ENCODE measurements at regions not wholly inside any gene's neighbourhood (a gene's known extent, or its start where the extent isn't known, plus 50 kb on each side); places are given as distances from the start of the nearest gene placed in this dataset.

DNA sequence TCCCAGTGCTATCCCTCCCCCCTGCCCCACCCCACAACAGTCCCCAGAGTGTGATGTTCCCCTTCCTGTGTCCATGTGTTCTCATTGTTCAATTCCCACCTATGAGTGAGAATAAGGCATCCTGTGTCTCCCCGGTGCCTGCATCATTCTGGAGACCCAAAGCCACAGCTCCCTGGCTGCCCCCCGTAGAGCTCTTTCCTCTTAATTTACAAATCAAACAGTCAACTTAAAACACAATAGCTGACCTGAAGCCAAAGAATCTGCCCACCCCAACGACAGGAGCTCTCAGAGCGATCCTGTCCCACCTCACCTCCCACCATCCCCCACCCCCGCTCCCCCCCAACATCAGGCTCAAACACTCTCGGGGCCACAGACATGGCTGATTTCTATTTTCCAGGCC lies 558.3 kb downstream of the BRD1 start:
- Histone ChIP-seq H3K4me1 (no peaks in the 10 kb centered on the region), H3K27me3 (peaks cover 0 to 62% (median 14%) of the 10 kb centered on the region in 3 donors), H3K27ac (no peak overlapping the region), H3K4me3 (no peak overlapping the region), H3K36me3 (no peaks in the 10 kb centered on the region), H3K9me3 (no peaks in the 10 kb centered on the region)
- TF ChIP-seq, protein P1, sequence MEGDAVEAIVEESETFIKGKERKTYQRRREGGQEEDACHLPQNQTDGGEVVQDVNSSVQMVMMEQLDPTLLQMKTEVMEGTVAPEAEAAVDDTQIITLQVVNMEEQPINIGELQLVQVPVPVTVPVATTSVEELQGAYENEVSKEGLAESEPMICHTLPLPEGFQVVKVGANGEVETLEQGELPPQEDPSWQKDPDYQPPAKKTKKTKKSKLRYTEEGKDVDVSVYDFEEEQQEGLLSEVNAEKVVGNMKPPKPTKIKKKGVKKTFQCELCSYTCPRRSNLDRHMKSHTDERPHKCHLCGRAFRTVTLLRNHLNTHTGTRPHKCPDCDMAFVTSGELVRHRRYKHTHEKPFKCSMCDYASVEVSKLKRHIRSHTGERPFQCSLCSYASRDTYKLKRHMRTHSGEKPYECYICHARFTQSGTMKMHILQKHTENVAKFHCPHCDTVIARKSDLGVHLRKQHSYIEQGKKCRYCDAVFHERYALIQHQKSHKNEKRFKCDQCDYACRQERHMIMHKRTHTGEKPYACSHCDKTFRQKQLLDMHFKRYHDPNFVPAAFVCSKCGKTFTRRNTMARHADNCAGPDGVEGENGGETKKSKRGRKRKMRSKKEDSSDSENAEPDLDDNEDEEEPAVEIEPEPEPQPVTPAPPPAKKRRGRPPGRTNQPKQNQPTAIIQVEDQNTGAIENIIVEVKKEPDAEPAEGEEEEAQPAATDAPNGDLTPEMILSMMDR (IDR thresholded peaks at IDR 0.05): no peak
- TF ChIP-seq POLR2AphosphoS5 (IDR thresholded peaks at IDR 0.05): no peak
- no peak for TF ChIP-seq POLR2A (IDR thresholded peaks at IDR 0.05)
- TF ChIP-seq EP300 (IDR thresholded peaks at IDR 0.05): no peak
- WGBS, 5 donors: 4 to 10% (median 9%) methylated on average over 6 of the region's 6 CpGs
- intact Hi-C loops (cut with DNase I; ENCODE audit: low total_unique reads): loop anchor here (10.0 kb wide), 1 partner anchor 1695 kb away; no protein-coding TSS in a partner anchor
- no peak for DNase-seq

DNA sequence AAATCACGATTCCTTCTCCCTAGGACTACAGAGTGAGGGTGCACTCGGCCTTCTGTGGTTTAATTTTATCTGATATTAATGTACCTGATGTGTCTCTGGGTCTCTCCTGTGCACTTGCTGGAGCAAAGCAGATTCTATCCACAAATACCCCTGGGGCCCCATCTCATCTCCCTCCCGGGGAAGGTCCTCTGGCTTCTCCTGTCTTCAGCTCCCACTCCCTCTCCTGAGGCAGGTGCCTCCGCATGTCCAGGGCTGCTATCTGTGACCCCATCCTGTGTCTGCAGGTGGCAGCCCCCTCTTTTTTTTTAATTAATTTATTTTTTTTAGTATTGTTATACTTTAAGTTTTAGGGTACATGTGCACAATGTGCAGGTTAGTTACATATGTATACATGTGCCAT lies 558.7 kb downstream of the BRD1 start:
- H3K36me3 ChIP-seq: no peaks in the 10 kb centered on the region
- H3K4me1 ChIP-seq: no peaks in the 10 kb centered on the region
- H3K9me3 ChIP-seq: no peaks in the 10 kb centered on the region
- intact Hi-C loops (cut with DNase I; ENCODE audit: low total_unique reads): loop anchor here (10.0 kb wide), 1 partner anchor 1694 kb away; no protein-coding TSS in a partner anchor
- no peak overlapping the region for H3K27ac ChIP-seq
- no peak overlapping the region for H3K4me3 ChIP-seq
- DNase-seq: peak in 1 of 2 donors; percentile 3
- peaks cover 0 to 64% (median 14%) of the 10 kb centered on the region in 3 donors for H3K27me3 ChIP-seq
- no peak for TF ChIP-seq POLR2AphosphoS5 (IDR thresholded peaks at IDR 0.05)
- no peak for TF ChIP-seq EP300 (IDR thresholded peaks at IDR 0.05)
- TF ChIP-seq POLR2A (IDR thresholded peaks at IDR 0.05): no peak
- TF ChIP-seq, protein P1 (IDR thresholded peaks at IDR 0.05): no peak
- WGBS, 5 donors: 42 to 55% (median 52%) methylated on average over 4 of the region's 4 CpGs

DNA sequence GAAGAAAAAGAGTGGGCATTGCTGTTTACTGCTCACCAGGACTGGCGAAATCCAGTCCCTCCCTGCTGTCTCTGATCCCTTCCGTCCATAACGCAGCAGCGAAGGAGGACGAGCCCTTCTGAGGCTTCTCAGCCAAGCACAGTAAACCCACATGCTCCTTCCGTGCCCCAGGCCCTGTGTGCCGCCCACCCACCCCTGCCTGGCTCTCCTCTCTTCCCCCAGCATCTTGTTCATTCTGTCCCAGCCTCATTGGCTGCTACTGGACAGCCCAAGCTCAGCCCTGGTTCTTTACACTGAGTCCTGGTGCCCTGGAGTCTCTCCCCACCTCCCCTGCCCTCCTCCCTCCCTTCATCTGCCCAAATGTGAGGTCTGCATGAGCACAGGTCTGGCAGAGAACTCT lies 559.7 kb downstream of the BRD1 start:
- TF ChIP-seq POLR2A (IDR thresholded peaks at IDR 0.05) (no peak), POLR2AphosphoS5 (IDR thresholded peaks at IDR 0.05) (no peak), EP300 (IDR thresholded peaks at IDR 0.05) (no peak)
- TF ChIP-seq, protein P1 (IDR thresholded peaks at IDR 0.05): no peak
- intact Hi-C loops (cut with DNase I; ENCODE audit: low total_unique reads): loop anchor here (10.0 kb wide), 1 partner anchor 1693 kb away; no protein-coding TSS in a partner anchor
- Histone ChIP-seq H3K27ac (no peak overlapping the region), H3K4me3 (no peak overlapping the region), H3K27me3 (peaks cover 0 to 73% (median 14%) of the 10 kb centered on the region in 3 donors), H3K4me1 (no peaks in the 10 kb centered on the region), H3K9me3 (no peaks in the 10 kb centered on the region), H3K36me3 (no peaks in the 10 kb centered on the region)
- no peak for DNase-seq
- 37 to 57% (median 50%) methylated on average over 7 of the region's 7 CpGs for WGBS, 5 donors

DNA sequence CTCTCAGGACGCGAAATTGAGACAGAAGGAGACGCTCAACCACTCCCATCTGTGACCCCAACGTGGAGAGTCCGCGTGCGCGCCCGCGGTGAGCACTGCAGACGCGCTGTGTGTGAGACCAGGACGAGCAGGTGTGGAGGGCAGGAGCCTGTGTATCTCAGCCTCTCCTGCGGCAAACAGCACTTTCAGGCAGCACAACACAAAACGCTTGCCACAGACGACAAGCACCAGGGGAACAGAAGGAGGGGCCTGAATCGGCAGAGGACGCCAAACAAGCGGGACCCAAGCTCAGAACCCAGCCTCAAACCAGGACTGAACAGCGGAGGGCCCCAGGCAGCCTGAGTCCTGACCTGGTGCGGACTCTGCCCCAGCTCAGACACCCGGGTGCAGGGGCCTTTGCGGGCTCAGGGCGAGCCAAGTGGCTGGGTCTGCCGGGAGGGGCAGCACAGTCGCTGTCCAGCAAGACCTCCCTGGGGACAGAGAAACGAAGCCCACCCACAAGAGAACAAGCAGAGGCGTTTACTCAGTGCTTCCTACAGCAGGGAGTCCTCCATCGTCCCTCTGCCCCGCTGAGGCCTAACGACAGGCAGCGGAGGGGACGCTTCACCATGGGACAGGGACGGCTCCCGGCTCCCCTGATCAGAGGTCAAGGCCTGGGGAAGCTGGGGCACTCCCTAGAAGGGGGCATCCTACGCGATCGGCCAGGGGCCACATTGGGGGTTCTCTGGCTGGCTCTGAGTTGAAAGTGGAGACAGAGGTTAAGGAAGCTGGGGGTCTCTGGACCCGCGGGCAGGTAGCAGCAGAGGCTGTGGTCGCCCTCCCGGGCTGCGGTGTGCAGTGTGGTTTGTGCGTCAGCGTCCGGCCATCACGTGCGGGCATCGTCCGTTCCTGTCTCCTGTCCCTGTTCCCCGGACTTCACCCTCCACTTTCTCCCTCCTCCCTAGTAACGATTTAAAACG lies 560.8 kb downstream of the BRD1 start:
- WGBS, 5 donors: 53 to 63% (median 54%) methylated on average over 25 to 53 of the region's 53 CpGs
- TF ChIP-seq, protein P1 (IDR thresholded peaks at IDR 0.05): no peak
- TF ChIP-seq EP300 (IDR thresholded peaks at IDR 0.05) (no peak), POLR2AphosphoS5 (IDR thresholded peaks at IDR 0.05) (no peak), POLR2A (IDR thresholded peaks at IDR 0.05) (no peak)
- no peak overlapping the region for H3K27ac ChIP-seq
- H3K9me3 ChIP-seq: no peaks in the 10 kb centered on the region
- H3K4me3 ChIP-seq: no peak overlapping the region
- intact Hi-C loops (cut with DNase I; ENCODE audit: low total_unique reads): loop anchor here (10.0 kb wide), 1 partner anchor 1692 kb away; no protein-coding TSS in a partner anchor
- DNase-seq: no peak
- no peaks in the 10 kb centered on the region for H3K36me3 ChIP-seq
- H3K27me3 ChIP-seq: peaks cover 0 to 66% (median 14%) of the 10 kb centered on the region in 3 donors
- H3K4me1 ChIP-seq: no peaks in the 10 kb centered on the region
